ENCODE measurements at regions not wholly inside any gene's neighbourhood (a gene's known extent, or its start where the extent isn't known, plus 50 kb on each side); places are given as distances from the start of the nearest gene placed in this dataset.

GRCh38 chr6:82551831-82552230 lies 188.2 kb downstream of the TPBG start:
- no peak overlapping the region for H2AFZ ChIP-seq (ENCODE audit: low read length)
- TF ChIP-seq, protein P1, sequence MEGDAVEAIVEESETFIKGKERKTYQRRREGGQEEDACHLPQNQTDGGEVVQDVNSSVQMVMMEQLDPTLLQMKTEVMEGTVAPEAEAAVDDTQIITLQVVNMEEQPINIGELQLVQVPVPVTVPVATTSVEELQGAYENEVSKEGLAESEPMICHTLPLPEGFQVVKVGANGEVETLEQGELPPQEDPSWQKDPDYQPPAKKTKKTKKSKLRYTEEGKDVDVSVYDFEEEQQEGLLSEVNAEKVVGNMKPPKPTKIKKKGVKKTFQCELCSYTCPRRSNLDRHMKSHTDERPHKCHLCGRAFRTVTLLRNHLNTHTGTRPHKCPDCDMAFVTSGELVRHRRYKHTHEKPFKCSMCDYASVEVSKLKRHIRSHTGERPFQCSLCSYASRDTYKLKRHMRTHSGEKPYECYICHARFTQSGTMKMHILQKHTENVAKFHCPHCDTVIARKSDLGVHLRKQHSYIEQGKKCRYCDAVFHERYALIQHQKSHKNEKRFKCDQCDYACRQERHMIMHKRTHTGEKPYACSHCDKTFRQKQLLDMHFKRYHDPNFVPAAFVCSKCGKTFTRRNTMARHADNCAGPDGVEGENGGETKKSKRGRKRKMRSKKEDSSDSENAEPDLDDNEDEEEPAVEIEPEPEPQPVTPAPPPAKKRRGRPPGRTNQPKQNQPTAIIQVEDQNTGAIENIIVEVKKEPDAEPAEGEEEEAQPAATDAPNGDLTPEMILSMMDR (conservative IDR thresholded peaks at IDR 0.05; ENCODE audit: low read length): no peak
- TF ChIP-seq EZH2phosphoT487 (IDR thresholded peaks at IDR 0.05; ENCODE audit: borderline replicate concordance, low read depth, low read length): no peak
- no peak for DNase-seq (ENCODE audit: low spot score)
- CTCF ChIA-PET (ENCODE audit: unreplicated experiment): no interaction called here
- POLR2A ChIA-PET: interaction anchor here (0.6 kb wide), 1 partner anchor 24 kb away, joined by 3 read pairs; no protein-coding TSS in a partner anchor
- BruUV-seq (replicated peaks): no TSS peak
- H3K79me2 ChIP-seq (ENCODE audit: insufficient read depth, low read depth, low read length): no peaks in the 10 kb centered on the region
- H3K4me1 ChIP-seq (ENCODE audit: insufficient read depth, low read length, poor library complexity, severe bottlenecking): no peaks in the 10 kb centered on the region
- H3K27ac ChIP-seq (ENCODE audit: low read depth, low read length, poor library complexity, severe bottlenecking): no peak overlapping the region
- H4K20me1 ChIP-seq (ENCODE audit: insufficient read depth, low read length): no peaks in the 10 kb centered on the region
- H3K36me3 ChIP-seq (ENCODE audit: insufficient read depth, low read length): no peaks in the 10 kb centered on the region
- no peak overlapping the region for H3K4me2 ChIP-seq (ENCODE audit: low read length)
- H3K9me3 ChIP-seq (ENCODE audit: low read length): no peaks in the 10 kb centered on the region
- no peaks in the 10 kb centered on the region for H3K9me2 ChIP-seq (ENCODE audit: insufficient read depth, low read length)
- intact Hi-C loops (cut with micrococcal nuclease; ENCODE audit: unreplicated experiment): no loop called here
- H3K4me3 ChIP-seq (ENCODE audit: low read depth, low read length, poor library complexity, severe bottlenecking): no peak overlapping the region

DNA sequence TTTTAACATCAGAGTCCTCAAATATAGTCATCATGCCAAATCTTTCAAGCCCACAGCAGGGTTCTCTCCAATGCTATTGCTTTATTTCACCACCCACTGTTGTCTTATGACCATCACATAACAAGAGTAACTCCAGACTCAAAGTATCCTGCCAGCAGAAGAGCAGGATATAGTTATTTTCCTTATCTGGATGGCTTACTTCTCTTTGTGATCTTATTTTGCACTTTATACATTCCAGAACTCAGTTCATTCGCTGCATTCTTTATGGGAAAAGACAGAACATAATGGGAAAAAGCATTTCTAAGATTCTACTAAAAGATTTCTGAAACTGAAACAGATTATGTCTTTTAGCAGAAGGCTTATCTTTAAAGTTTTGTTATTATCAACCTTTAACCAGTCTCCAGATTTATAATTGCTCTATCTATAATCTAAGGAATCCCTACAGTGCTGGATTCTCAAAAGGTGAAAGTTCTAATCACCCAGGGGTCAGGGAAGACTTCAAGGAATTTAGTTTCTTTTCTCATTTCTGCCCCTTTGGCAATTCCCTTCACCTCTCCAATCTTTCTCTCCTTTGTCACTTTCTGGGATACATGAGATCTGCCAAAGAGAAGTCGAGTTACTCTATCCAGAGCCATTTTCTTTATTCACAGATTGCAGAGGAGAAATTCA lies 190.4 kb downstream of the TPBG start:
- H2AFZ ChIP-seq (ENCODE audit: low read length): no peak overlapping the region
- H3K36me3 ChIP-seq (ENCODE audit: insufficient read depth, low read length): no peaks in the 10 kb centered on the region
- ChIA-PET POLR2A (no interaction called here), CTCF (ENCODE audit: unreplicated experiment) (no interaction called here)
- no TSS peak for BruUV-seq (replicated peaks)
- H4K20me1 ChIP-seq (ENCODE audit: insufficient read depth, low read length): no peaks in the 10 kb centered on the region
- intact Hi-C loops (cut with micrococcal nuclease; ENCODE audit: unreplicated experiment): no loop called here
- H3K9me3 ChIP-seq (ENCODE audit: low read length): no peaks in the 10 kb centered on the region
- no peak for DNase-seq (ENCODE audit: low spot score)
- H3K79me2 ChIP-seq (ENCODE audit: insufficient read depth, low read depth, low read length): no peaks in the 10 kb centered on the region
- TF ChIP-seq EZH2phosphoT487 (IDR thresholded peaks at IDR 0.05; ENCODE audit: borderline replicate concordance, low read depth, low read length): no peak
- TF ChIP-seq, protein P1 (conservative IDR thresholded peaks at IDR 0.05; ENCODE audit: low read length): no peak
- H3K4me3 ChIP-seq (ENCODE audit: low read depth, low read length, poor library complexity, severe bottlenecking): no peak overlapping the region
- no peak overlapping the region for H3K27ac ChIP-seq (ENCODE audit: low read depth, low read length, poor library complexity, severe bottlenecking)
- H3K9me2 ChIP-seq (ENCODE audit: insufficient read depth, low read length): no peaks in the 10 kb centered on the region
- no peak overlapping the region for H3K4me2 ChIP-seq (ENCODE audit: low read length)
- H3K4me1 ChIP-seq (ENCODE audit: insufficient read depth, low read length, poor library complexity, severe bottlenecking): no peaks in the 10 kb centered on the region

- intact Hi-C loops (cut with micrococcal nuclease; ENCODE audit: unreplicated experiment): no loop called here
Measured at GRCh38 chr6:82554666-82555065, 191.0 kb downstream of the TPBG start.

More at GRCh38 chr6:82554666-82555065, 191.0 kb downstream of the TPBG start:
- Histone ChIP-seq H2AFZ (ENCODE audit: low read length) (no peak overlapping the region), H3K27ac (ENCODE audit: low read depth, low read length, poor library complexity, severe bottlenecking) (no peak overlapping the region), H3K9me3 (ENCODE audit: low read length) (no peaks in the 10 kb centered on the region), H3K9me2 (ENCODE audit: insufficient read depth, low read length) (no peaks in the 10 kb centered on the region), H3K4me1 (ENCODE audit: insufficient read depth, low read length, poor library complexity, severe bottlenecking) (no peaks in the 10 kb centered on the region), H3K4me2 (ENCODE audit: low read length) (no peak overlapping the region), H3K36me3 (ENCODE audit: insufficient read depth, low read length) (no peaks in the 10 kb centered on the region), H3K79me2 (ENCODE audit: insufficient read depth, low read depth, low read length) (no peaks in the 10 kb centered on the region), H4K20me1 (ENCODE audit: insufficient read depth, low read length) (no peaks in the 10 kb centered on the region), H3K4me3 (ENCODE audit: low read depth, low read length, poor library complexity, severe bottlenecking) (no peak overlapping the region)
- no TSS peak for BruUV-seq (replicated peaks)
- no peak for DNase-seq (ENCODE audit: low spot score)
- ChIA-PET POLR2A (no interaction called here), CTCF (ENCODE audit: unreplicated experiment) (no interaction called here)
- TF ChIP-seq, protein P1 (conservative IDR thresholded peaks at IDR 0.05; ENCODE audit: low read length): no peak
- no peak for TF ChIP-seq EZH2phosphoT487 (IDR thresholded peaks at IDR 0.05; ENCODE audit: borderline replicate concordance, low read depth, low read length)
